ENCODE measurements at regions not wholly inside any gene's neighbourhood (a gene's known extent, or its start where the extent isn't known, plus 50 kb on each side); places are given as distances from the start of the nearest gene placed in this dataset.
"Not testable (repeated sequence)": the region's sequence is repeated elsewhere in the genome, so short reads cannot be mapped to it uniquely, and the experiment has no call there.

DNA sequence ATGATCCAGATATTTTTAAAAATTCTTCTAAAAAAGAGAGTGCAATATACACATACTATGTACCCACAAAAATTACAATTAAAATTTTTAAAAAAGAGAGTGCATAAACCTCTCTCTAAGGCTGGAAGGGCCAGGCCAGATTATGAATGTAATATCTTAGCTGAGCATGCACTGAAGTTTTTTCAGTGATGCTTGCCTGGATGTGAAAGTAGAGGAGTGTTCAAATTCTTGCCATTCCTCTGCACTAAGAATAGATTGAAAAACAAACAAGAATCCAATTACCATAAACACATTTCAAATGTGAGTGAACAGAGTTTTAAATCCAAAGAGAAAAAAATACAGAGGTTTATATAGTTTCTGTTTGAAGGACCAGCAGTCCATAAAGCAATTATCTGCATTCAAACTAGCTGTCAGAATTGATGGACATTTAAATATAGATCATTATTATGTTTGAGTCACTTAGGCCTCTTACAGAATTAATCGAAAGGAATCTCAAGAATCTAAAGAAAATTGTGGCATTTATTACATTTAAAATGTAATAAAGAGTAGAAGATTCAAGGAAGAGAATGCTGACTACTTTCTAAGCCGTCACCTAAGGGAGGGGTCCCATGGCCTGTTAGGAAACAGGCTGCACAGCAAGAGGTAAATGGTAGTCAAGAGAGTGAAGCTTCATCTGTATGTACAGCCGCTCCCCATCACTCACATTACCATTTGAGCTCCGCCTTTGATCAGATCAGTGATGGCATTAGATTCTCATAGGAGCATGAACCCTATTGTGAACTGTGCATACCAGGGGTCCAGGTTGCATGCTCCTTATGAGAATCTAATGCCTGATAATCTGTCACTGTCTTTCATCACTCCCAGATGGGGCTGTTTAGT, 159.3 kb upstream of the MDFIC2 start:
- no peak for DNase-seq

DNA sequence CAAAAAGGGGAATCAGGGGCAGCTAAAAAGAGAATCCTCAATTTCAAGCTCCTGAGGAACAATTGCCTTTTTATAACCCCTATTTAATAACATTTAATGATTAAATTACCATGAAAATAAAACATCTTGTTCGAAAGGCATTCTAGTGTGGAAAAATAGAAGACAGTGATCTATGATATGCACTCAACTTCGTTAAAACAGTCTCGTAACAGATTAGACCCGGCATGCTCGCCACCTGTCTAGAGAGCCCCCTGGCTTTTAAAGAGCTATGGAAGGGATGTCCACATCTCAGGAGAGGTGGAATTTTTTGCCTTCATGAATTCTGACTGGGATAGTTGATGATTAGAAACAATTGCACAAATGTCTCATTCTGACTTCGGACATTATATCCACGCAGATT, 153.7 kb upstream of the MDFIC2 start:
- no peak for DNase-seq

DNA sequence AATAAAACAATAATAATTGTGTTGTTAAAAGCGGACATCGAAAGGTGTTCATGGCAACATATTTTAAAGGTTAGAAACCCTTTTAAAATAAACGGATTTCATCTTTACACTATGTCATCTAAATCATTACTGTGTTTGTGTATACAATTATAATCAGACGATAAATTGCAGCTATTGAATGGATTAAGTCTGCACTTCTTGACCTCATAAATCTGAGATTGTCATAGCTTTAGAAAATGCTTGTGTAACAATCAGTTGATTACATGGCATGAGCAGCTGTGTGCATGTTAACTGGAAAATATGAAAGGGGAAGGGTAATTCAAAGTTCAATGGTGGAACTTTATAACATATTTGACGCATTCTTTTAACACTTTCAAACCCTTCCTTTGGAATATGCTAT, 152.4 kb upstream of the MDFIC2 start:
- no peak for DNase-seq

DNA sequence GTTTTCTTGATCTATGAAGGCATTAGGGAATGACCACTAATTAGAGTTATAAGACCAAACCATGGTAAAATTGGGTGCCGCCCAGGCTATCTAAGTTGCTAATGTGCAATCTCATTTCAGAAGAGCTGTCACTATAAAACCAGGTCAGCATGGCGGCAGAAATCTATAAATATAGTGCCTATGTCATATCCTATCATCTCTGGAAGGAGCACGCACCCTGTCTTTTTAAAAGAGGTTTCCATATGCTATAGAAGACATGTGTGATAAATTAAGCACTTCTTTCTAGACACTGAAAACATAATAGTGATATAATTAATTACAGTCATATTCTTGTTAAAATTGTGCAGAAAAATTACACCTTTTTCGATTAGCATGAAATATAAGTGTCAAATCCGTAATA, 152.0 kb upstream of the MDFIC2 start:
- DNase-seq = no peak

DNA sequence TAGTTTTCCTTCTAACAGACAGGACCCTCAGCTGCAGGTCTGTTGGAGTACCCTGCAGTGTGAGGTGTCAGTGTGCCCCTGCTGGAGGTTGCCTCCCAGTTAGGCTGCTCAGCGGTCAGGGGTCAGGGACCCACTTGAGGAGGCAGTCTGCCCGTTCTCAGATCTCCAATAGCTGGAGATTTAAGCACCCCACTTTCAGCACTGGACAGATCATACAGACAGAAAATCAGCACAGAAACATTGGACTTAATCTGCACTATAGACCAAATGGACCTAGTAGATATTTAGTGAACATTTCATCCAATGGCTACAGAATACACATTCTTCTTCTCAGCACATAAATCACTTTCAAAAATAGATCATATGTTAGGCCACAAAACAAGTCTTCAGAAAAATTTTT, 137.8 kb upstream of the MDFIC2 start:
- DNase-seq = not testable (repeated sequence)

DNA sequence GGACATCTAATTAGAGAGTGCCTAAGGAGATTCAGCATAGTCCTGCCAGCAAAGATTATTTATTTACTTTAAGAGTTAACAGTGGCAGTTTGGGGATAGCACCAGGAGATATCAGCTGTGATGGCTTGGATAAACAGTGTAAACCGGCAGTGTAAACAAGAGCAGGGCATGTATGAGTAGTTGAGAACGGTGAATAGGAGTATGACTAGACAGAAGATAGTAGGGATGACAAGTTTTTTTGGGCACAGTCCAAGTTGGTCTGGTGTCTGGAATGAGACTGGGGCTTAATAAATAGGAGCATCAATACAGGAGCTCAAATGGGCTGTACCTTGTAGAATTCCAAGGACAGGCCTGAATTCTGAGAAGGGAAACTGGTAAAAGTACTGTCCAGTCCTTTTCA, 123.0 kb upstream of the MDFIC2 start:
- DNase-seq = not testable (repeated sequence)

- DNase-seq = no peak
Measured at GRCh38 chr3:70433091-70433490, 120.7 kb upstream of the MDFIC2 start.

- DNase-seq = no peak
Measured at GRCh38 chr3:70431911-70432310, 119.5 kb upstream of the MDFIC2 start.

DNA sequence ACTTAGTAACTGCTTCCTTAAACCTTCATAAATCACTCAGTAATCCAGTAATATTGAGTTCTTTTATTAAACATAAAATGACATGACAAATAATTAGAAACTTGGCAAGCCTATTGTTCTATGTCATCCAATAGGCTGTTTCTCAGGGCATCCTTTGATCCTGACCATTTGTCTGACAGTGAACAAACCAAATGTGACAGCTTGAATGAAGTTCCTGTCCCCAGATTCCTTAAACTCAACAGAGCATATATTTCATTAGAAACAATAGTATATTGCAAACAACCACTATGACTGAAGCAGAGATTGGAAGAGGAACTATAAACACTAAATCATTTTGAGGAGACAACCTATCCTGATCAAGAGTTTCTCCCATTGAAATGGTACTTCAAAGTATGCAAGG, 113.6 kb upstream of the MDFIC2 start:
- no peak for DNase-seq

DNA sequence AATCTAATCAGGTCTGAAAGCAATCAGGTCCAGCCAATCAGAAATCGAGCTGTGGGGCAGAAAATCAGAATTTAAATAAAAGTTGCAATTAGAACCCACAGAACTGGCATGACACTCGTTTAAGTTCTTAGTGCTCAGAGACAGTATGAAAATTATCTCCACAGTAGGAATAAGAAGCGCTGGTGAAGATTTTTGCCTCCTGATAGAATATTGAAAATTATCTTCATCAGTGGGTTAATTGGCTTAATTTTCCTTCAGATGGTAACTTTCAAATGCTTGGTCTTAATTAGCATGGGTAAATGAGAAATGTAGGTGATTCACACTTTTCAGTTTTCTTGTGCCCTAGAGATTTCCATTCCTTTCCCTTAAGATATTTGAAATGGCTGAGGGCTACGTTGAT, 109.1 kb upstream of the MDFIC2 start:
- no peak for DNase-seq

DNA sequence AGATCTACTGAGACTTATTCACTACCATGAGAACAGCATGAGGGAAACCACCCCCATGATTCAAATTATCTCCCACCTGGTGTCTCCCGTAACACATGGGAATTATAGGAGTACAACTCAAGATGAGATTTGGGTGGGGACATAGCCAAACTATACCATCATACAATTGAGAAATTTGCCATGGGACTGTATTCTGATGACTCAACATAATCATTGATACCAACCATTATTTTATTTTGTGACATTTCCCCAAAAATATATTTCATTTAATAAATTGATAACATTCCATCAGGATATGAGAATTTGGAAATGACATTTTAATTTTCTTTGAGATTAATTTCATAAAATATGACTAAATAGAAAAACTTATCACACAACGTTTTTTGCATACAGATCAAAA, 96.6 kb upstream of the MDFIC2 start:
- DNase-seq = no peak

GRCh38 chr3:70400194-70400593, 87.8 kb upstream of the MDFIC2 start:
- DNase-seq = no peak

DNA sequence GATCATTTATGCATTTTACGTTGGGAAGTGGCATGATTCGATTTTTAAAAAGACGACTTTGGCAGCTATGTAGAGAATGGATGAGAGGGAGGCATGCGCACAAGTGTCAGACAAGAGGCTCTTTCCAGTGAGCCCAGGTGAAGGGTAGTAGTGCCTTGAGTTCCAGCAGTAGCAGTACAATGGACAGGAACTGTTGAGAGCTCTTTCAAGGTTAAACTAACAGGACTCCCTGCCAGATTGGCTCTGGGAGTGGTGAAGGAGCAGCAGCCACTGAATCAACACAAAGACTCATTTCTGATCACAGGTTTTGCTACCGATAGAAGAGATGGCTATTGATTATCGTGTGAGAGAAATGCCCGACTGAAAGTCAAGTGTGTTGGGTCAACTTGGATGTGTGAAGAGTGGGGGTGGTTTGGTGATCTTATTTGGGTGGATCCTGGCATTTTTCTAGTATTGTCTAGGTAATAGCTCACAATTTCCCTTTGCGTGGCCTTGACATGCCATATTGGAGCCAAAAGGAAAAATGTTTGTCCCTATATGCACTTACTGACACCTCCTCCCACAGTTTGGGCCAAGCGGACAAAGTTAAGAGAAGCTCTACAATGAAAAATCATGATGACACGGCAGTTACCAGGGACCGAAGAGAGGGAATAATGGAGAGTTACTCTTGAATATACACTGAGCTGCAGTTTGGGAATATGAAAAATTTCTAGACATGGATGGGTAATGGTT, 81.6 kb upstream of the MDFIC2 start:
- DNase-seq = no peak

DNA sequence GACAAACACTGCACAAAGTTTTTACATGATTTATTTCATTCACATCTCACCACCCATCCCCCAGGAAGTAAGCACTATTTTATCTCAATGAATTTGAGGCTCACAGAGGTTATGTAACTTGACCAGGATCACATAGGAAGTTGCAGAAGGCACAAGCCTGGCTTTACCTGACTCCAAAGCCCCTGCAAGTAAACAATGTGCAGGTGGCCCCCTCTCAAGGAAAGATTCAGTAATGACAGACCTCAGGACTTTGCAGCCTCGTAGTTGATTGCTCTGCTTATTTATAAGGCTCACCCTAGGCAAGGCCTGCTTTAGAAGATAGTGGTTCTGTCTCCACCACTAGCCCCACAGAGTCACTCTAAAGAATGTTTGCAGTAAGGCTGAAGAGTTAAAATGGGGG, 79.8 kb upstream of the MDFIC2 start:
- DNase-seq = no peak

DNA sequence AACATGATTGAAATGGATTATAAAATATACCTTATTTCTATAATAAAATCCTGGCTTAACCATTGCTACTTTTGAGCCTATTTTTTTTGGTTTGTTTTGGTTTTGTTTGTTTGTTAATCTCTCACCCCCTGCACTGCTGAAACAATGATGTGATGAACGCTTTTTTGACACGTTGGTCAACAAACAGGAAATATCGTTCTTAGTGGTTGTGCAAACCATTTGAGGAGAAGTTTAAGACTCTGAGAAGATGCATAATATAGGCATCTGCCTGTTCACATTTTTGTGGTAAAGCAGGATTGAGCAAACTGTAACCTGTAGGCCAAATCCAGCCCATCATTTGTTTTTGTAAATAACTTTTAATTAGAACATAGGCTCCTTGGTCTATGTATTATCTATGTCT, 75.5 kb upstream of the MDFIC2 start:
- DNase-seq = no peak

GRCh38 chr3:70386846-70387245, 74.4 kb upstream of the MDFIC2 start:
- DNase-seq = peak; percentile 38

DNA sequence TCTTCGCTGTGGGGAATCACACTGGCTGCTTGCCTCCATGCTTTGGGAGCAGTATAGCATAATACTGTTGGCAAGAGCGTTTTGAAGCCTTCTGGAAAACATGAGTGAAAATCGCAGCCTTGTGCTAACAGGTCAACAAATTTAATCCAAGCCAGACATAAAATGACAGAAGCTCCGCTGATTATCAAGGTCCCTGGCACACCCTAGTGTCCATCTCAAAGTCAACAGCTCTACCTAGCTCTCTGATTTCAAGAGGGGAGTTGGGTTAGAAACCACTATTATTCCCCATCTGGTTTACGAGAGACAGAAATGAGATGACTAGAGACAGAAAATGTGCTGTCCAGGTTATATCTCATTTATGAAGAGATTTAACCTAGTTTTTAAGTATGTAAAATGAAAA, 73.6 kb upstream of the MDFIC2 start:
- no peak for DNase-seq

GRCh38 chr3:70383360-70383831, 71.0 kb upstream of the MDFIC2 start:
- no peak for DNase-seq

DNA sequence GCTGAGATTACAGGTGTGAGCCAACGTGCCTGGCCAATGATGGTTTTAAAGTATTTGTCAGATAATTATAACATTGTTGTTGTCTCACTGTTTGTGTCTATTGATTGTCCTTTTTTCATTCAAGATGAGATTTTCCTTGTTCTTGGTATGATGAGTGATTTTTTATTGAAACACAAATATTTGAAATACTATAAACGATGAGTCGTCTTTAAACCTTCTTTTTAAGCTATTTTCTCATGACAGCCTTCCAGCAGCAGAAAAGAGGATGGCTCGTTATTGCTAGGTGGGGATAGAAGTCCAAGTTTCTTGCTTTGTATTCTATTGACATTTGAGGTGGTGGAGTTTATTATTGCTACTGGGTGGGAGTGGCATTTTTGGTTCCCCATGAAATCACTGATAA, 61.7 kb upstream of the MDFIC2 start:
- no peak for DNase-seq
